ENCODE measurements at regions not wholly inside any gene's neighbourhood (a gene's known extent, or its start where the extent isn't known, plus 50 kb on each side); places are given as distances from the start of the nearest gene placed in this dataset.

DNA sequence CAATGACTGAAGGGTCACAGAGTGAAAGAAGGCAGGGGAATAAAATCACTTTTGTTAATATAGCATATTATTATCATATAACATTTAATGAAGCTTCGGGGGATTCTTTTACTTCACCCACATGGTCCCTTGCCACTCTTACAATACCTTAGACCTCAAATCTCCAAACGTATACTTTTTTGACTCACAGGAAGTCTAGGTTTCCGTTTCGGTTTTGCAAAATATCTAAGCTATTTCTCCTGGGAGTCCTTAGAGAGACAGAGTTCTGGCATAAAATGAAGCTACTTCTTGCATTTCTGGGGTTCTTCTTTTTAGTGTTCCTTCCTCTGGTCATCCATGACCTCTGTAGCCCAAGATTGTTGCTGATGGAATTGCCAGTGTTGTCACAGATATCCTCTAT lies 590.5 kb upstream of the ATP2B1 start:
- DNase-seq, result no peak

DNA sequence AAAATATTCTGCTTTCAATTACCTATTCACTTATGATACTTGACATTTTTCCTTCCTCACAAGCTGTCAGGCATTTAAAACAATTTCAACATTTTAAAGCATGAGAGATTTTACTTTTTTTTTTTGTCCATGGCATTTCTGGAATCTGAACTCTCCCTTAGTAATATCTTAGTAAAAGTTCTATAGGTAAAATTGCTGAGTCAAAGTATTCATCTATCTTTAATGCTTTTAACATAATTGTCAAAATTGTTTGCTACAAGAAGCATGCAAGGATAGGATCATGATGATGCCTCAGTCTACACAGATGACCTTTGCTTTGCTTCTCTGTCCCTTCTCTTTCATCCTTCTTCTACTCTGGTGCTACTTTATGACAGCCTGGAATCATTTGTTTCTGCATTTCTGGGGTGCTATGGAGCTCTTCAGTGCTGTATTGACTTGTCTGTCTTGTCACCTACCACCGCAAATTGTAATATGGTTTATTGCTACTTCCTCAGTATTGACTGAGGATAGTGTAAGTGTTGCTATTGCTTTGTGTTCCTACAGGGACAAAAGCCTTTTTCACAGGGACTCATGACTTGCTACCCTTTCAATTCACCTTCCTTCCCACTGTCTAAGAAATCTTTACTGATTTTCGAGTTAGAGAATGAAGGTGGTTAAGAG lies 589.8 kb upstream of the ATP2B1 start:
- DNase-seq, result no peak

DNA sequence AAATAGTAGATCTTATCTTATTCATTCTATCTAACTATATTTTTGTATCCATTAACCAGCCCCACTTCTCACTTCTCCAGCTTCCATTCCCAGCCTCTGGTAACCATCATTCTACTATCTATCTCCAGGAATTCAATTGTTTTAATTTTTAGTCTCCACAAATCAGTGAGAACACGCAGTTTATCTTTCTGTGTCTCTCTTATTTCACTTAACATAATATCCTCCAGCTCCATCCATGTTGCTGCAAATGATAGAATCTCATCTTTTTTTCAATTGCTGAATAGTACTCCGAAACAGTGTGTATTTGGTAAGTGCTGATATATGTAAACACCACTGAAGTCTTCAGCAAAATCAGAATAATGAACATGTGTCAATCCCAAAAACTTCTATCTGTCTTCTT lies 587.2 kb upstream of the ATP2B1 start:
- DNase-seq, result no peak

DNA sequence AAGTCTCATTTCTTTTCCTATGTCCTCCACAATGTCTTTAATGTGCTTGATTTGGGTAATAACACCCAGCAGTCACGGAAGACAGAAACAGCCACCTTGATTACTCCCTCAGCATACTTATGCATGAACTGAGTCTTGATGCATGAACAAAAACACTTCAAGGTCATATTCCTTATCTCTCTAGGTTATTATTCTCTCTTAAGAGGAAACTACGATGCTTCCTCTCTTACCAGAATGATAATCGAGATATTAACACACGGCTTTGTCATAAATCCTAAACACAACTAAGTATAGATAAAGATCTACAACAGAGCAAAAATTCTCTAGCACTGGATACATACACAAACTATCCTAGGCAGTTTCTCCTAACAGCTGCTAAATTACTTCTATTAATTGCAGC lies 583.5 kb upstream of the ATP2B1 start:
- DNase-seq, result no peak

DNA sequence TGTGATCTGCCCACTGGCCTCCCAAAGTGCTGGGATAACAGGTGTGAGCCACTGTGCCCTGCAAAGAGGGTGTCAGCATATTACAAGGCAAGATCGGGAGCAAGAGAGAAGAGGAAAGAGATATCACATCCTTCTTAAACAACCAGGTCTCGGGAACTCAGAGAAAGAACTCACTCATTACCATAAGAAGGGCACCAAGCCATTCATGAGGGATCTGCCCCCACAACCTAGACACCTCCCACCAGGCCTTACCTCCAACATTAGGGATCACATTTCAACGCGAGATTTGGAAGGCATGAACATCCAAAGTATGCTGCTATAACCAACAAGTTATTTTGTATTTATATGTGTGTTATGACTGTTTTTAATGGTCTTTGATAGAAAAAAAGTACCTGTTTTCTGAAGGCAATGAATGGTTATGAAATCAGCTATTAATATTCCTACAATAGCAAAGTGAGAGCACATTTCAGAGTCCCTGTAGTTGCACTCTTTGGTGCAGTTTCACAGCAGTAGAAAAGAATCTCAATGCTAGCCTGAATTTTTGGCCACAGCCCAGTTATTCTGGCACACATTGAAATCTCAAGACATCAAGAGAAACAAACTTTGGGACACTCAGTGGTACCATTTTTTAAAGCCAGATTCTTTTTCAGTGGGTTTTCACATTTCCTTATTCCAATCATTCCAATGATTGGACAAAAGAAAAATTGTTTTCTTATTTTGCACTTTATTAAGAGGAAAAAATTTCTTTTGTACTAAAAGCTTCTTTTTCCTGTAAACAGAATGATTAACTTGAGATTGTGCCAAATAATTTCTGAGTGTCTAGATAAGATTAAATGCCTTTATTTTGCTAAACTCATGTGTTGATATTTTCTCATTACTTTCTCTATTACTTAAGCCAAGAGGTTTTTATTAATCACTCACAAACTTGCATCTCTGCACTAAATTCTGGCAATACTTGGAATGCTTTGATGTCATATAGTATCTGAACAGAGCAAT lies 582.6 kb upstream of the ATP2B1 start:
- no peak for DNase-seq

DNA sequence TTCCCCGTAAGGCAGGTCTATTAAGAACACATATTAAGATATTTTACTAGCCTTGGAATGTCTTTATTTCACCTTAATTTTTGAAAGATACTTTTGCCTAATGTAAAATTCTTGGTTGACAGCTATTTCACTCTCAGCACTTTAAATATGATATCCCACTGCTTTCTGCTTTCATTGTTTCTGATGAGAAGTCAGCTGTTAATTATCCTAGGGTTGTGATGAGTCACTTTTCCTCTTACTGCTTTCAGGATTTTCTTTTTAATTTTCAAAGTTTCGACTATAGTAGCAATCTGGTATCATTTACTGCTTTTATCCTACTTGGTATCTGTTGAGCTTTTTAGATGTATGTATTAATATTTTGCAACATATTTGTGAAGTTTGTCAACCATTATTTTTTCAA lies 578.9 kb upstream of the ATP2B1 start:
- no peak for DNase-seq

DNA sequence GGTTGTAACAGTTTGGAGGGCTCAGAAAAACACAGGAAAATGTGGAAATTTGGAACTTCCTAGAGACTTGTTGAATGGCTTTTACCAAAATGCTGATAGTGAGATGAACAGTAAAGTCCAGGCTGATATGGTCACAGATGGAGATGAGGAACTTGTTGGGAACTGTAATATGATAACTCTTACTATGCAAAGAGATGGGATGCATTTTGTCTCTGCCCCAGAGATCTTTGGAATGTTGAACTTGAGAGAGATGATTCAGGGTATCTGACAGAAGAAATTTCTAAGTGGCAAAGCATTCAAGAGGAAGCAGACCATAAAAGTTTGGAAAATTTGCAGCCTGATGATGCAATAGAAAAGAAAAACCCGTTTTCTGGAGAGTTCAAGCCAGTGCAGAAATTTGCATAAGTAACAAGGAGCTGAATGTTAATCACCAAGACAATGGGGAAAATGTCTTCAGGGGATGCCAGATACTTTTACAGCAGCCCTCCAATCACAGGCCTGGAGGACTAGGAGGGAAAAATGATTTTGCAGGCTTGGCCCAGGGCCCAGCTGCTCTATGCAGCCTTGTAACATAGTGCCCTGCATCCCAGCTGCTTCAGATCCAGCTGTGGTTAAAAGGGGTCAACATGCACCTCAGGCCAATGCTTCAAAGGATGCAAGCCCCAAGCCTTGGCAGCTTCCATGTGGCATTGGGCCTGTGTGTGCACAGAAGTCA lies 572.7 kb upstream of the ATP2B1 start:
- no peak for DNase-seq

DNA sequence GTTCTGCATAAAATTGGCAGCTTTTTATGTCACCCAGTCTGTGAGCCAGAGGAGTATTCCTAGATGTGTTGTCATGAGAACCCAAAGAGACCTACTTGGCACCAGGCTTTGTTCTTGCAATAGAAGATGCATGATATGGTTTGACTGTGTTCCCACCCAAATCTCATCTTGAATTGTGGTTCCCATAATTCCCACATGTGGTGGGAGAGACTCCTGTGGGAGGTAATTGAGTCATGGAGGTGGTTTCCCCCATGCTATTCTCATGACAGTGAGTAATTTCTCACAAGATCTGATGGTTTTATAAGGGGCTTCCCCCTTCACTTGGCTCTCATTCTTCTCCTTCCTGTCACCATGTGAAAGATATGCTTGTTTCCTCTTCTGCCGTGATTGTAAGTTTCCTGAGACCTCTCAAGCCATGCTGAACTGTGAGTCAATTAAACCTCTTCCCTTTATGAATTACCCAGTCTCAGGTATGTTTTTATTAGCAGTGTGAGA lies 572.0 kb upstream of the ATP2B1 start:
- DNase-seq, result no peak

DNA sequence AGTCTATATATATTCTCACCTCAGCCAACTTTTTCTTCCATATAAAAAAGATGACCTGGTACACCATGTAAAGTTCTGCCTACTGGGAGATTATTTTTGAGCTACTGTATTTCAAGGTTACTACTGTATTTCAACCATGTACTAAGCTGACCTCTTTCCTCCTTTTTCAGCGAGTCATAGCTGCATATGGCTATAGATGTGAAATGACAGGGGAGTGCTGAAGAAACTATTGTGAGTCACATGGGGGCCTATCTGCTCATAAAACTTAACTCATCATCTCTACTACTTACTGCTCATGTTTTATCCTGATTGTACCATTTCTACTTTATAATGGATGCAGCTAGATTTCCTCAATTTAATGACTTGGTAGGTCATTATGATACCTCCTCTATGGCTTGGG lies 571.4 kb upstream of the ATP2B1 start:
- DNase-seq, result no peak

DNA sequence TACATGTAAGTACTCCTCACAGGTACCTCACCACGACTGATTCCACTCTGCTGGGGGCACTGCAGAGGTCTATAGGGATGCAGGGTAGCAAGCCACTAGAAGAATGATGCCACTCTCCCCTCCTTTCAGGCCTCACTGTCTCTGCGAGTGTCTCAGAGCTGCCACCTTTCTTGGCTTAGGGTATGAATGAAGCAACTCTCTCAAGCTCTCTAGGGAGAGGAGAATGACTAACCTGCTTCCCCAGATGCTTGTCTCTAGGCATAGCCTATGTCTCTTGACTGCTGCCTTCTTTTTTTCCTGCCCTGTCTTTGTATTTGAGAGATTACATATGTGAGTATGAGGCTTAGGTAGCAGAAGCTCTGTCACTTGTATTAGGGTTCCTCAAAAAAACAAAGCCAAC lies 566.5 kb upstream of the ATP2B1 start:
- DNase-seq, result no peak

DNA sequence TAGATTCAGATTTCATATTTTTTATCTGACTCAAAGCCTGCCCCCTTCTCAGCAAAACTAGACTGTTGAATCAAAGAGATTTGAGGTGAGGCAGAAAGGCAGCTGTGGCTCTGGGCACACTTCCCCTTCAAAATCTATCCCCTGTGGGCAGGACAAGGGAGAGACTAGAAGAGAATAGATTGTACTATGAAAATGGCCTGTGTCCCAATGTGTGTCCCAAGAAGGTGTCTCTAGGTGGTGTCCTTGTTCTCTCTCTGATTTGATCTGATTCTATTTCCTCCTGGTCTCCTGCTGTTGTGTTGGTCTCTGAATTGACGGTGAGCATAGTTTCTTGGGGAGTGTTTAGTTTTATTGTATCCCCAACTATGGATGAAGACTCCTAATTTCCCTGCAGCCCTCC lies 565.8 kb upstream of the ATP2B1 start:
- no peak for DNase-seq

DNA sequence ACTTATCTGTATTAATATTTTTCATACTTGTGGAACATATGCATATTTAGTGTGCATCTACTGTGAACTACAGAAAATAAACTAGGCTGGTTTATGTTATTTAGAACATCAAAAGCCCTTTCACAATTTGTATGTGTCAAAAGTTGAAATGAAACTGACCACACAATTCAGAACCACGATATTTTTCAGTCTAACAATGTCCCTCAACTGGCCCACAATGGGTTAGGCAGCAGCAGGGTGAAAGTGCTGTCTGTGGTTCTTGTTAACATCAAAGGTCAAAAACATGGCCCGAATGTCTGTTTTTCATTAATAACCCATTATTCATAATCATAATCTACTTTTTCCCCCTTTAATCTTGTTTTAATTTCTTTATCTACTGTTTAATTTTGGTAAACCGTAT lies 559.9 kb upstream of the ATP2B1 start:
- no peak for DNase-seq

DNA sequence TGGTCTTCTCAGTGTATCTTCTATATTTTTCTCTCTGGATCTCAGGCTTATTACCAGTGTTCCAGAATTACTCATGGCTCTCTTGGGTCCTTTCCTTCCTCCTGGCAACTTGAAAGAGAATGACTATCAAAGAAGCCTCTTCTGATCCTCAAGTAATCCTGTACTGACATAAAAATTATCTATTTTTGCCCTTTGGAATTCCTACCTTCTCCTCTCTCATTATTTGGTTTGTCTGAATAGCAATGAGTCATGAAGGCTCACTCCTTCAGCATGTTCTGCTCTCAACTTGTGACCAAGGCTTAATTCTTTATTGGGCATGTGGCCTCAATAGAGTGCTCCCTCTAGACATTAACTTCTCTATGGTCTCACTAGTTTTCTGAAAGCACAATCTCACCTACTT lies 553.6 kb upstream of the ATP2B1 start:
- no peak for DNase-seq

DNA sequence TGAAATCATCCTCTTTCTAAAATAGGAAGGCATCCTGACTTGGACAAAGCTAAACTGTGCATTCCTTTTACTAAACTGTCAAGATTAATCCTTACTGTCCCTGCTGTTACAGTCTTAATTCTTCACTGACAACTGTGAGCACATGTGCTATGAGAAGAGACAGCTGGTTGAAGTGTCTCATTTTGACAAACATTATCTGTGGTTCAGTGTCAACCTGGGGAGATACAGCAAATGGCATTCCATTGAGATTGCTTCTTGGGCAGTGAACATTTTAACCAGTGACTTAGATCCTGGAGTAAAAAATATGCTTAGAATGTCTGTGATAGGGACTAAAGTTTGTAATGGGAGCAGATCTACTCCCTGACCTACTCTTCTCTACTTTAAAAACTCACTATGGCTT lies 552.6 kb upstream of the ATP2B1 start:
- no peak for DNase-seq

DNA sequence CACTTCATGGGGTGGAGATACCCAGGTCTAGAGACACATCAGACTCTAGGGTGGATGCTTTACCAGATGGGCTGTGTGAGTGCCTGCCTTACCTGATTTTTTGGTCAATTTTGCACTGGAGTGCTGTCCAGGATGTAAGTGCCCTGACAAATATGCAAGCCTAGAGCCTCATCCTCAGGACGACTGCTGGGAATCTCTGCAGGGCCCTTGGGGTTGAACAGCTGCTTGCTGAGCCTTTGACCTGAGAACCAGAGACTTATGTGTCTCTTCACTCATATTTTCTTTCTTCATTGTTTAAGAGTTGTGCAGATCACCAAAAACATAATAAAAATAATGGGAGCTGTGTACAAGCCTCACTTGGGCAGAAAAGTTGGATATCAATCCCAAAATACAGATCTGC lies 551.5 kb upstream of the ATP2B1 start:
- DNase-seq, result no peak

DNA sequence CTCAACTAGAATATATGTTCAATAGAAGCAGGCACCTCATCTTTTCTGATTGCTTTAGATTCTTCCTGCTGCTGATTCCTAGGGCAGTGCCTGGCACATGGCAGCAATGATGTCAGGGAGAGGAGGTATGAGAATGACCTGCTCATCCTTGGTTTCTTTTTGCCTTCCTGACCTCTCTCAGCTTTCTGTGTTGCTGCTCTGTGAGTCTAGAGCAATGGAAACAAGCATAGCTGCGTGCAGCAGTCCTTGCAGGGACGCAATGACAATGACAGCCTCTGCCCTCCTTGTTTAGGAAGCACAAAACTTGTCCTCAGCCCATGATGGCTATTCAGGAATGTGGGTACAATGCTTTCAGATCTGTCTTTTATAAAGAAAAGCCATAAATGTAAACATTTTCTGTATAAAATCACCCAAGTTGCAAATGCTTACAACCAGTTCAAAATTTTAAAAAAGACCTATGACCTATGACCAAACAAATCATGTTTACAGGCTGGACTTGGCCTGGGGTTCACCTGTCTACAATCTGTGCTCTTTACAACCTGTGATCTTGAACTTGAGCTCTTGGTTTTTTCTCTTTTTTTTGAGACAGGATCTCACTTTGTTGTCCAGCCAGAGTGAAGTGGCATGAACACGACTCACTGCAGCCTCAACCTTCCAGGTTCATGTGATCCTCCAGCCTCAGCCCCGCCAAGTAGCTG lies 549.4 kb upstream of the ATP2B1 start:
- no peak for DNase-seq

DNA sequence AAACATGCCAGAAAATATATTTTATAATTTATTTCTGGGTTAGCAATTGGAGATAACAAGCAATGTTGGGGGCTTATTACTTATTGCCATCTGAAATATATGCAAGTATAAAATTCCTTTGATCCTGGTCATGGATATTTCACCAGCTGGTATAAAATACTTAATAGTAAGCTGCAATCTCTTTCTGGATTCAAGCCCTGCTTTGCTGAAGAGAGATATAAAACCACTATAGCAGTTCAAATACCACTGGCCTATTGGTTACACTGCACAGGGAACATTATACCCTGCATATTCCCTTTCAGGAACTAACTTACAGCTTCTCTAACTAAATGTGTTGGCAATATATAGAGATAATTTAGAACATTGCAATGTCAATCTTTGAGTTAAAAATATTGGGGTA lies 546.2 kb upstream of the ATP2B1 start:
- no peak for DNase-seq

DNA sequence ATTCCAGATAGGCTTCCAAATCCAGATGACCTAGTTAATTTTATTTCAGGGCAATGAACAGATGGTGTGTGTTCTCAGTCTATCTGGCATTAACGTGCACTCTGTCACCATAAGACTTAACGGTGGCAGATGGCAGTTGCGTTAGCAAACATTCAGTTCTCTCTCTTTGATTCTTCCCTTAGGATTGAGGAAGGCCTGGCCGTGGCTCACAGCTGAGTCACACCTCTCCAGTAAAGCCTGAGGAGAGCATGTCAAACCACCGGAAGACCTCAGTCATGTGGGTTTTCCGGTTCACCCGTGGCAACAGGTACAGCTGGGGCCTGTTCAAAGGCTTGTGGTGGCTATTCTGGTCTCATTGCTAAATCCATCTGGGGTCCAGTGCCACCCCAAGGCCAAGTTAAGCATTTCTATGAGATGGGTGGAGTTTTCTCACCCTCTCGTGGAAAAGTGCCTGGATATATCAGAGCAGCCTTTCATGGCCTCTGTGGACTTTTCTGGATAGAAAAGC lies 545.1 kb upstream of the ATP2B1 start:
- no peak for DNase-seq

DNA sequence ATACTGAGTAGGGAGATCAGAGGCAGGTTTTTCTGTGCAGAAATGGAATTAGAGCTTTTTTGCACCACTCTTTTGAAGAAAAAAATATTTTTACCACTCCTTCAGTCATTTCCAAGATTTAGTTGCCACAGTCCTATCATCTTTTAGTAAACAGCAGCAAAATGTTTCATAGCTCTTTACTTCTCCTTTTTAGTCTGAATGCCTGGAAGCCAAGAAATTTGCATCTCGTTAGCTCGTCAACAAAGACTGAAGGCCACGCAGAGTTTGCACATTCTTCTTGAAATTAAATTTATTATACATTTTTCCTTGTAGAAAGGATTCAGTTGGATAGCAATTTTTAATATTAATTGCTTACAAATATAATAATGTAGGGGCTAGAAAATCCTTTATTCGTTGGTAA lies 544.5 kb upstream of the ATP2B1 start:
- no peak for DNase-seq

DNA sequence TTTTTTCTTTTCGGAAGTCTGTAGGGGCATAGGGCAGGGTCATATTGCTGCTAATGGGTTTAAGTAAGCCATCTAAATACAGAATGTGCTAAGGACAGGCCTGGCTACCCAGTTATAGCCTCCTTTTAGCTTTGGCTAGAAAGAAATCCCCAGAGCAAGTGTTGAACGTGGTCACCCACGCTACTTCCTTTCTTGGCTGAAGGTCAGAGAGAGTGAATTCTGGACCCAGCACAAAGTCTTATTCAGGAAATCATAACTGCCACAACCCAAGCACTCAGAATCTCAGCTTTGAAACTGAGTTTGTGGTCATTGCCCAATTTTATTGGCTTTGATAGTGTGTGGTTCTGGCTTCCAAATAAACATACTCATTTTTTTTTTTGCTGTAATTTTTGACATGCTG lies 542.1 kb upstream of the ATP2B1 start:
- DNase-seq, result no peak

DNA sequence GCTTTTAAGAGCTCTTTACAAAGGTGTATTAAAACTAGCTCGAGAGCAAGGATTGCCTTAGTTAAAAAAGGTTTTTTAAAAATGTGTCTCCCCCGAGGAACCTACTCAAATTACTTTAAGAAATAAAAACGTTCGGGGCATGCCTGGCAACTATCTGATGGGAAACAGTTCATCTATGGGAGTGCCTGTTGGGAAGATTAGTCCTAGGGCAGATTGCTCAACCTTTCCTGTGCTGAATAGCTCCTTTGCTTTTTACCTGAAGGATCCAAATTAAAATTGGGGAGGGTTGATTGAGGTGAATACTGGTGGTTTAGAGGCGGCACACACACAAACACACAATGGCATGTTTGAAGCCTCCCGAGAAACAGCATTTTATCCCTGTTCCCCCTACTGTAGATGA lies 541.4 kb upstream of the ATP2B1 start:
- no peak for DNase-seq

DNA sequence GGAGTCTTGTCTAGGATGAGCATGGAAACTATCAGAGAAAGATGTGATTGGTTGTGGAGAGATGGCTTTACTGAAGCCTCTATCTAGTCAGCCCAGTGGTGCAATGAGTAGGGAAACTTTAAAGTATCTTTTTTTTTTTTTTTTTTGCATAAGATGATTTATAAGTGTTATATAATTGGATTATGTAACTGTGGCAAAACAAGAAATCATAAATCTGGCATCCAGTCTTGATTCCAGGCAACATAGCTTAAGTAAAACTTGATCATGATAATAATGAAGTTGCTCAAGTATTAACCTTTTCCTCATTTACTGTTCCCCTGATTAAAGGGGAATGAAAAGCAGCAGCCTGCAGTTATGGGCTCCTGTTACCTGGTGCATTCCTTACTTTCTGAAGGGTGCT lies 538.0 kb upstream of the ATP2B1 start:
- DNase-seq, result no peak

DNA sequence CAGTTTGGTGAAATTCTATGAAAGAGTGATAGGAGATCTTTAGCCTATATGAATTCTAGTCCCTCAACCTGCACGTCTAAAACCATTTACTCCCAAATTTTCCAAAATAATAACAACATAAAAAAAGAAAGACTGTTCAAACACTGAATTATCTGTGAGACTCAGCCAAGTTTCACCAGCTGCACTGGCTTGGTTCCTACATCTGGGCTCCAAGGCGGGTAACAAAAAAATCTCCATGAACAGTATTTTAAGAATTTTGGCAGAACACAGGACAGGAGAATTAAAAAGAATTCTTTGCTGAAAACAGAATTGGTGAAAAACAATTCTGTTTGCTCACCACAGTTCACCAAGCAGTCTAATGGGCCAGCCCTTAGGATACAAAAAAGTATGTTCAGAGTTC lies 536.8 kb upstream of the ATP2B1 start:
- no peak for DNase-seq

All from SIG-M5 (cell line).